NCI-H2196 (cell line): ENCODE measurements at regions not wholly inside any gene's neighbourhood (a gene's known extent, or its start where the extent isn't known, plus 50 kb on each side); places are given as distances from the start of the nearest gene placed in this dataset.
"Not testable (repeated sequence)": the region's sequence is repeated elsewhere in the genome, so short reads cannot be mapped to it uniquely, and the experiment has no call there.

Experiments used
- DNase-seq: peaks from one replicate; lab custom pipeline; 2025; ENCODE audit not compliant: unreplicated experiment; lab: John Stamatoyannopoulos, UW

DNA sequence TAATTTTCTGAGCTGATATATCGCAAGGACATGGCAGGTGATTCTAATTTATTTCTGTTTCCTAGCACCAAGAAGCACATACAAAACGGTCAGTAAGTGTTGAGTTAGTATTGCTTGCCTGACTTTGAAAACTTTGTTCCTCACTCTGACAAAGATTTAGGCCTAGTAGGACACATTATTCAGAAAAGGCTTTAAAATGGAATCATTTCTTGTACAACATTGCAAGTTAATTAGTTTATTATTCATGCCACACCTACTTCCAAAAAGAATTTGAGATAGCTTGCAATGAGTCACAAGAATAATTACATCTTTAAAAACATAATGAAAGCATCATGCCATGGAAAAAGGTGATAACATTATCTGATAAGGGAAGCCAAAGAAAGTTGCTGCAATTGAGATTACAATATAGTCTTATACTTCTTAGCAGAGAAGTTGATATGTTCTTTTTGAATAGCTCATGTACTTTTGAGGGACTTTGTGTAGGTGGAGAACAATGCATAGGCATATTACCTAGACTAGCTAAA is 474.2 kb downstream of the KLF5 start:
- DNase-seq = no peak

- DNase-seq = no peak
Measured at GRCh38 chr13:73532582-73532981, 473.8 kb downstream of the KLF5 start.

- no peak for DNase-seq
Measured at GRCh38 chr13:73531014-73531413, 472.2 kb downstream of the KLF5 start.

DNA sequence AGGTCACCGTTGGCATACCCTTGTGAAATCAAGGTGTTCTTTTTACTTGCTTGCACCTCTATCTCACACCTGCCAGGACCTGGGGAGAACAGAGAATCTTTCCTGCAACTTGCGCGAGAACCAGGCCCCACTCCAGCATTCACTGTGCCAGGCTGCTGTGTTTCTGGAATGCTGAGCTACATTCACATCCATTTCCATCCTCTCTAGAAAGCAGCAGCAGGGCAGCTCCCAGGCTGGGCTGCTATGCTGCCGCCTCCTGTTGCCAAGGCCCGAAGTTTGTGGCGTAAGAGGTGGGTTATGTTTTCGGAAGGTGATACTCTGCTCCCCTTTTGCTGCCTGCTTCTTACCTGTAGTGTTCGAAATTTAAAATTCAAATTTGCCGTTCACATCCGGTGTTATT is 464.1 kb downstream of the KLF5 start:
- no peak for DNase-seq

GRCh38 chr13:73521985-73522524 is 463.2 kb downstream of the KLF5 start:
- DNase-seq = no peak

- DNase-seq = no peak
Measured at GRCh38 chr13:73521290-73521624, 462.5 kb downstream of the KLF5 start.

DNA sequence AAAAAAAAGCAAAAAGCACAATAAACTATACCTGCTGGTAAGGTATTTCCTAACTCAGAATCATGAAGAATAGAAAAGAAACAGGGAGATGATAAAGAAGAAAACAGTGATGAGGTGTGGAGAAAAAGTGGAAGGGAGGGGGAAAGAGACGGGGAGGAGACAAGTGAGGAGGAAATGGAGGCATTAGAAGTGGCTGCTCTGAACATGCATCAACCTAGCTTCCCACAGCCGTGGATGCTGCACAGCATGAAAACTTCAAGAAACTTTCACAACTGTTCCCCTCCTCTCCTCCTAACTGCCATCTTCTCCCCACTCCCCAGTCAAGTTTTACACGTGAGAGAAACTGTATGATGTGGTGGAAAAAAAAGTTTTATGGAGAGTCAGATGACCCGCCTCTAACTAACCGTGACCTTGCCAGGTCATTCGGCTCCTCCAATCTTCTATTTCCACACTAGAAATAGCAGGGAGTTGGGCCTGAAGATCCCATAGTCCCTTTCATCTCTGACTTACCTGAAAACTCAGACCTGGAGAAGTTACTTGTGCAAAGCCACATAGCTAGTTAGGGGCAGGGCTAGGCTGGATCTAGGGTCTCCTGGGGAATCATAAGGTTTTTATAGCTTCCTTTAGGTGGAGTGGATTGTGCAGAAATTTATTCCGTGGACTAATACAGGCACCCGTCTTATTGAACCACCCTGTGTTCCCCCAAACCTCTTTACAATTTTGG is 461.9 kb downstream of the KLF5 start:
- DNase-seq = no peak

DNA sequence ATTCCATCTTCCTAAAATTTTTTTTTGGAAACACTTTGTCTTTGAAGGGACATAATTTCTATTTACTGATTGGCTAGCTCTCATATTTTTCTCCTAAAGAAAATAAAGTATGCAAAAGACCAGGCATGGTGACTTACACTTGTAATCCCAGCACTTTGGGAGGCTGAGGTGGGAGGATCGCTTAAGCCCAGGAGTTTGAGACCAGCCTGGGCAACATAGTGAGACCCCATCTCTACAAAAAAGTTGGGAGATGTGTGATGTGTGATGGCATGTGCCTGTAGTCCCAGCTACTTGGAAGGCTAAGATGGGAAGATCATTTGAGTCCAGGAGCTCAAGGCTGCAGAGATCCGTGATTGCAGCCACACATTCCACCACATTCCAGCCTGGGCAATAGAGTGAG is 461.3 kb downstream of the KLF5 start:
- DNase-seq = not testable (repeated sequence)

GRCh38 chr13:73519396-73520116 is 460.8 kb downstream of the KLF5 start:
- DNase-seq = no peak

DNA sequence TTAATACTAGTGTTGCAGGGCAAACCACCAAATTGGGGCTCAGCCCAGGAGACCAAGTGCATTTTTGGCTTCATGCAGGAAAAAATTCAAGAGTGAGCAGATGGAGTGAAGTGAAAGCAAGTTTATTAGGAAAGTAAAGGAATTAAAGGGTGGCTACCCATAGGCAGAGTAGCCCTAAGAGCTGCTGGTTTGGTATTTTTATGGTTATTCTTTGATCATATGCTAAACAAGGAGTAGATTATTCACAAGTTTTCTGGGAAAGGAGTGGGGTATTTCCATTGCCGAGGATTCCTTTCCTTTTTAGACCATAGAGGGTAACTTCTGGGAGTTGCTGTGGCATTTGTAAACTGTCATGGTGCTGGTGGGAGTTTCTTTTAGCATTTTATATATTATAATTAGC is 459.0 kb downstream of the KLF5 start:
- no peak for DNase-seq

- DNase-seq = no peak
Measured at GRCh38 chr13:73516731-73517130, 457.9 kb downstream of the KLF5 start.

DNA sequence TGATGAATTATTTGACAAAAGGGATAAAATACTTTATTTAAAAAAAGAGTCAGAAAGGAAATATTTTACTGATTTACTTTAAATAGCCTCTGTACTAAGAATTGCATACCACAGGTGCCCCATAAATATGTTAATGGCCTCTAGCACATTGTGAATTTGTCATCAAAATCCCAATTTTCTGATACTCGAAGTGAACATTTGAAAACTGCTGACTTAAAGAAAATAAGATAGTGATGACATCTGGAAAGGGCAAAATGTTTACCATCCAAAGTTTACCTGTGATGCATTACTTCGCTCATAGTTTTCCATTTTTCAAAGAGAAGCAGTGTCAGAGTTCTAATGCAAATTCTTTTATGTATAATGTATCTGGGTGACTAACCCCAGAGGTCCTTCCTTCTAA is 455.4 kb downstream of the KLF5 start:
- DNase-seq = no peak

DNA sequence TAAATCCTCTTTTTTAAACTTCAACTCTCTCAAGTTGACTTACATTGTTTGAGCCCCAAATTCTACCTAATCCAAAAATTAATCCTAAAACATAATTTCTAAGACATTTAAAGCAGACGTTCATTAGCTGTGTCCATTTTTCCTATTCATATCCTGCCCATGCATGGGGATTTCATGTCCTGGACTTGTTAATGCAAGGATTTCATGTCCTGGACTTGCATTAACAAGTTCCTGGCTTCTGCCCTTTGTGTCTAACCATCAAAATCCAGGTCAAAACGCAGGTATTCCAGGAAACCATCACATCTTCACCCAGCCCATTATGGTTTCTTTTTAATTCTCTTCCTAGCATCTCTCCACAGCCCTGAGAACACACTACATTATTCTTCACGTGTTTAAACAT is 454.9 kb downstream of the KLF5 start:
- no peak for DNase-seq

GRCh38 chr13:73508841-73509240 is 450.0 kb downstream of the KLF5 start:
- DNase-seq = no peak

DNA sequence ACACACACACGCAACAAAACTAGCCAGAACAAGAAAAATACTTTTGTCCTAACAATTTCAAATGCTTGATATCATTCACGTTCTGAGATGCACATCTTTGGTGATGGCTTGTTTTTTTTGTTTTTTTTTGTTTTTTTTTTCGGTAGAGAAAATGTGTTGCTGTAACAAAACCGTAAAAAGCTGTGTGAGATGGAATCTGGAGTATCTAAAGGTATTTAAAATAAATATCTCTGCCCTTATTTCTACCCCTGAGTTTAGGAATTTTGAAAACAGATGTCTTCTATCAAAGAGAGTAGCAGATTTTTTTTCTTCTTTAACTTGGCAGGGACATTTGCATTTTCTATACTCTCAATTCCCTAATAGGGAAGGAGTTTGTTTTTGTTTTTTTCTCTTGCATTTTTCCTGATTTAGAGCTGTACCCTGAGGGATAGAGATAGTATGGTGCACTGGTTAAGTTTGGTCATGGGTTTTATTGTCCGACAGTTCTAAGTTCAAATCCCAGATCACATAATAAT is 446.6 kb downstream of the KLF5 start:
- DNase-seq = no peak

GRCh38 chr13:73499695-73500094 is 440.9 kb downstream of the KLF5 start:
- DNase-seq = no peak

GRCh38 chr13:73497430-73497829 is 438.6 kb downstream of the KLF5 start:
- no peak for DNase-seq

- DNase-seq = no peak
Measured at GRCh38 chr13:73496711-73497110, 437.9 kb downstream of the KLF5 start.

DNA sequence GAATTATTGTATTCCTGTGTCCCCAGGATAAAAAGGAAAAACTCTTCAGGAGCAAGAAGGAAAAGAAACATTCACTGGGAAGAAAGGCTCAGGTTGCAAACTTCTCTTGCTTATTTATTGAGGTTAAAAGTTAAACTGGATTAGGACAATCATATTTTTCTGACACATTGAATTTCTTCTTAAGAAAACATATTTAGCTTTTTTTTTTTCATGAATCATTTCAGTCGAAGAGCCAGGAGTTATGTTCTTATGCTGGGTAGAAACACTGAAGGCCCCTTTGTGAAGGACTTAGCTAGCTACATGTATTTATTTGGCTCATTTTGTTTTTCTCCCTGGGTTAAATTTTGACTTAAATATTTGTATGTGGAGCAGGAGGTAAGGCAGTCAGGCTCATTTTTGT is 434.0 kb downstream of the KLF5 start:
- no peak for DNase-seq

DNA sequence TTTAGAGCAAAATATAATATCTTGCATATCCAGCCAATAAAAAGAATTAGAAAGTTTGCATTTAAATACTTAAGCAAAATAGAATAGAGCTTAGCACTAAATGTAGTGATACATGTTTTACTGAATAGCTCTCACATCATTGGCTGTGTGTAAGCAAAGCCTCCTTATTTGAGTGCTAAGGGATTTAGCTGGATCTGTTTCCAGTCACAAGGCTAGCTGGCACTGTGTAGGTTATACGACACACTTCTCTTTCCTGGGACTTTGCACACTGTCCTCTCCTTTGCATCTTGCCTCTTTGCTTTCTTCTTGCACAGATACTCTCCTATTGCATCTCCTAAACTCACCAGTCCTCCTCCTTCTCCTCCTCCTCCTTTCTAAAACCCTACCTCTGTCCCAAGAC is 423.8 kb downstream of the KLF5 start:
- no peak for DNase-seq

- no peak for DNase-seq
Measured at GRCh38 chr13:73481886-73482445, 423.2 kb downstream of the KLF5 start.
